WTC11 (cell line): ENCODE measurements at regions not wholly inside any gene's neighbourhood (a gene's known extent, or its start where the extent isn't known, plus 50 kb on each side); places are given as distances from the start of the nearest gene placed in this dataset.

Source experiments
- ATAC-seq: fragments of 200-7000 bp; cut with Tn5 transposase; 2 replicates; pipeline ENCODE4 v1.10.0; 2021; ENCODE audit warnings: mild to moderate bottlenecking, moderate library complexity
- CTCF ChIA-PET: fragments of 300-600 bp; sonication (Branson Sonifier 250); formaldehyde crosslinking; loops from one replicate; lab custom pipeline; 2021; ENCODE audit warnings: antibody characterized with exemption; lab: Charles Lee
- POLR2A ChIA-PET: fragments of 350-600 bp; sonication (Branson Sonifier 250); formaldehyde crosslinking; loops from one replicate; lab custom pipeline; 2021; ENCODE audit warnings: antibody characterized with exemption; lab: Charles Lee
- DNase-seq: peaks from one replicate; pipeline ENCODE4 v3.0.0; 2021; ENCODE audit warnings: low spot score
- H3K27ac Mint-ChIP-seq: 2 replicates; pipeline ENCODE4 v1.8.0; 2021; ENCODE audit warnings: mixed read lengths
- H3K27me3 Mint-ChIP-seq: 2 replicates; pipeline ENCODE4 v1.8.0; 2021; ENCODE audit warnings: low read depth, mild to moderate bottlenecking, moderate library complexity, mixed read lengths
- H3K36me3 Mint-ChIP-seq: 2 replicates; pipeline ENCODE4 v1.8.0; 2021; ENCODE audit warnings: mixed read lengths
- H3K4me1 Mint-ChIP-seq: 2 replicates; pipeline ENCODE4 v1.8.0; 2022; ENCODE audit warnings: mixed read lengths
- H3K4me3 Mint-ChIP-seq: 2 replicates; pipeline ENCODE4 v1.8.0; 2021; ENCODE audit warnings: mild to moderate bottlenecking, moderate library complexity, mixed read lengths
- H3K9me3 Mint-ChIP-seq: 2 replicates; pipeline ENCODE4 v1.8.0; 2021; ENCODE audit warnings: mixed read lengths
- CREM ChIP-seq: sonication (generic); formaldehyde crosslinking; IDR thresholded peaks from 2 replicates; pipeline ENCODE4 v1.8.1; 2022; ENCODE audit warnings: mild to moderate bottlenecking, missing genetic modification reagents, moderate library complexity
- ETV6 ChIP-seq: sonication (generic); formaldehyde crosslinking; IDR thresholded peaks from 2 replicates; pipeline ENCODE4 v1.8.1; 2022; ENCODE audit warnings: mild to moderate bottlenecking, missing genetic modification reagents
- FOXJ3 ChIP-seq: sonication (generic); formaldehyde crosslinking; IDR thresholded peaks from 2 replicates; pipeline ENCODE4 v1.9.0; 2021; ENCODE audit warnings: missing genetic modification reagents, mild to moderate bottlenecking, borderline replicate concordance
- FOXK1 ChIP-seq: sonication (generic); formaldehyde crosslinking; IDR thresholded peaks from 2 replicates; pipeline ENCODE4 v1.8.0; 2022; ENCODE audit warnings: mild to moderate bottlenecking, moderate library complexity, missing genetic modification reagents
- GABPB1 ChIP-seq: sonication (generic); formaldehyde crosslinking; IDR thresholded peaks from 2 replicates; pipeline ENCODE4 v1.8.1; 2023; ENCODE audit warnings: mild to moderate bottlenecking, missing genetic modification reagents
- HMGA2 ChIP-seq: fragments of 250-450 bp; sonication (Bioruptor Pico); IDR thresholded peaks from 2 replicates; pipeline ENCODE4 v1.4.0; 2021; ENCODE audit warnings: mild to moderate bottlenecking, moderate library complexity
- IRF1 ChIP-seq: sonication (generic); formaldehyde crosslinking; IDR thresholded peaks from 2 replicates; pipeline ENCODE4 v1.8.0; 2023; ENCODE audit warnings: missing genetic modification reagents
- IRF2 ChIP-seq: sonication (generic); formaldehyde crosslinking; IDR thresholded peaks from 2 replicates; pipeline ENCODE4 v1.8.0; 2022; ENCODE audit warnings: low read depth, missing genetic modification reagents, borderline replicate concordance
- MAX ChIP-seq: sonication (generic); formaldehyde crosslinking; IDR thresholded peaks from 2 replicates; pipeline ENCODE4 v1.8.0; 2022; ENCODE audit warnings: mild to moderate bottlenecking, missing genetic modification reagents
- NR1H2 ChIP-seq: sonication (generic); formaldehyde crosslinking; IDR thresholded peaks from 2 replicates; pipeline ENCODE4 v1.9.0; 2021; ENCODE audit warnings: mild to moderate bottlenecking, moderate library complexity, missing genetic modification reagents
- NR2C2 ChIP-seq: sonication (generic); formaldehyde crosslinking; IDR thresholded peaks from 2 replicates; pipeline ENCODE4 v1.8.0; 2022; ENCODE audit warnings: mild to moderate bottlenecking, missing genetic modification reagents
- PRDM15 ChIP-seq: sonication (generic); formaldehyde crosslinking; IDR thresholded peaks from 2 replicates; pipeline ENCODE4 v1.8.0; 2022; ENCODE audit warnings: missing genetic modification reagents
- TEAD4 ChIP-seq: sonication (generic); formaldehyde crosslinking; IDR thresholded peaks from 2 replicates; pipeline ENCODE4 v1.8.0; 2022; ENCODE audit warnings: mild to moderate bottlenecking, missing genetic modification reagents
- TP53 ChIP-seq: sonication (generic); formaldehyde crosslinking; IDR thresholded peaks from 2 replicates; pipeline ENCODE4 v1.8.1; 2023; ENCODE audit warnings: mild to moderate bottlenecking, missing genetic modification reagents
- ZNF425 ChIP-seq: fragments of 250-450 bp; sonication (Bioruptor Pico); conservative IDR thresholded peaks from 2 replicates; pipeline ENCODE4 v1.9.0; 2021; ENCODE audit warnings: mild to moderate bottlenecking
- TF ChIP-seq, protein P1 (sequence below): sonication (generic); formaldehyde crosslinking; IDR thresholded peaks from 2 replicates; pipeline ENCODE4 v1.8.1; 2023; ENCODE audit warnings: mild to moderate bottlenecking, missing genetic modification reagents, moderate library complexity
- TF ChIP-seq, protein P2 (sequence below): fragments of 250-450 bp; sonication (Bioruptor Pico); IDR thresholded peaks from 2 replicates; pipeline ENCODE4 v1.8.0; 2021; ENCODE audit warnings: mild to moderate bottlenecking
- TF ChIP-seq, protein P3 (sequence below): fragments of 200-600 bp; IDR thresholded peaks from 2 replicates; pipeline ENCODE4 v1.8.0; 2022; ENCODE audit warnings: antibody characterized with exemption
- TF ChIP-seq, protein P4 (sequence below): sonication (generic); formaldehyde crosslinking; IDR thresholded peaks from 2 replicates; pipeline ENCODE4 v1.8.1; 2022; ENCODE audit warnings: mild to moderate bottlenecking, missing genetic modification reagents, moderate library complexity, borderline replicate concordance

DNA sequence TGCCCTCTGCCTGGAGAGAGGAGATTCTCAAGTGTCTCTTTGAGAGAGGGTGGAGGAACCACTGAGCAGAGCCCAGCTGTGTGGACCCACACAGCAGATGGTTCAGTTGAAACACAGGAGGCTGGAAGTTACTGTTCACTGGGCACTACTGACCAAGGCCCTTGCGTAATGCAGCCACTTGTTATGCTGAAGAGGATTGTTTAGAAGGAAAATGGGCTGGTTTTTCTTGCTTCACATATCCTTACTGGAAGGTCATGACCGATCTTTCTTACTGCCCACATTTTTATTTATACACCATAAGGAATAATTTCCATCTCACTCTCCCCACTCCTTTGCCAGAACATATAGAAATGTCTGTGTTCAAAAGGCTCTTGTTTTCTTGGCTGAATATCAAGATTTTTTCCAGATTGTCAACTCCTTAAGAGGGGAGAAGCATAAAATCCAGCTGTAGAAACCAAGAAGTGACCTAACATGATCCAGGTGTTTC lies 375.1 kb upstream of the DDHD1 start (continued):
- TF ChIP-seq FOXK1 (CRISPR knock-in tag) (no peak), ZNF425 (CRISPR knock-in tag) (no peak), HMGA2 (CRISPR knock-in tag) (no peak), IRF2 (CRISPR knock-in tag) (no peak), TEAD4 (no peak), TP53 (no peak), IRF1 (CRISPR knock-in tag) (no peak)
- TF ChIP-seq, protein P1, sequence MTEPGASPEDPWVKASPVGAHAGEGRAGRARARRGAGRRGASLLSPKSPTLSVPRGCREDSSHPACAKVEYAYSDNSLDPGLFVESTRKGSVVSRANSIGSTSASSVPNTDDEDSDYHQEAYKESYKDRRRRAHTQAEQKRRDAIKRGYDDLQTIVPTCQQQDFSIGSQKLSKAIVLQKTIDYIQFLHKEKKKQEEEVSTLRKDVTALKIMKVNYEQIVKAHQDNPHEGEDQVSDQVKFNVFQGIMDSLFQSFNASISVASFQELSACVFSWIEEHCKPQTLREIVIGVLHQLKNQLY (CRISPR knock-in tag) = no peak
- TF ChIP-seq, all 79 proteins: peak for 0

DNA sequence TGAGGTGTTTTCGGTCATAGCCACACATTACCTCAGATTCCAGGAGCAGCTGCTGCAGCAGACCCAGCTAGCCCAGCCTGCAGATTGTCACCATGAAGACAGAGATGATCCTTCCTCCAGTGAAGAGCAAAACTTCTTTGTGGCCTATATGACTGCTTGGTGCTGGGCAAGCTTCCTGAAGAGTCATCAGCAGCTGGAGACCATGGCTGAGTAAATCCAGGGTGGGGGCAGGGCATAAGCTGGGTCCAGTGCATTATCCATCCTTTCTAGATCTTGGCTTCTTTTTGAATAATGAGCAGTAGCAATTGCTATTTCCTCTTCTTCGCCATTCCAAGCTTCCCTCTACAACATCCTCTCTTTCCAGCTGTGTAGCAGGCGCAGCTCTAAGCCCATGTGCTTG lies 373.1 kb upstream of the DDHD1 start:
- Mint-ChIP-seq H3K27me3 (no peaks in the 10 kb centered on the region), H3K4me1 (no peaks in the 10 kb centered on the region), H3K36me3 (peaks cover 4% of the 10 kb centered on the region; the same call in 1 of the 2 replicates), H3K9me3 (peaks cover 8% of the 10 kb centered on the region), H3K4me3 (no peak overlapping the region), H3K27ac (no peak overlapping the region)
- POLR2A ChIA-PET = no interaction called here
- ATAC-seq (no peak), DNase-seq (no peak)
- TF ChIP-seq NR2C2 (CRISPR knock-in tag) = no peak
- TF ChIP-seq CREM (CRISPR knock-in tag) = no peak
- TF ChIP-seq GABPB1 (CRISPR knock-in tag) = no peak
- TF ChIP-seq, protein P2, sequence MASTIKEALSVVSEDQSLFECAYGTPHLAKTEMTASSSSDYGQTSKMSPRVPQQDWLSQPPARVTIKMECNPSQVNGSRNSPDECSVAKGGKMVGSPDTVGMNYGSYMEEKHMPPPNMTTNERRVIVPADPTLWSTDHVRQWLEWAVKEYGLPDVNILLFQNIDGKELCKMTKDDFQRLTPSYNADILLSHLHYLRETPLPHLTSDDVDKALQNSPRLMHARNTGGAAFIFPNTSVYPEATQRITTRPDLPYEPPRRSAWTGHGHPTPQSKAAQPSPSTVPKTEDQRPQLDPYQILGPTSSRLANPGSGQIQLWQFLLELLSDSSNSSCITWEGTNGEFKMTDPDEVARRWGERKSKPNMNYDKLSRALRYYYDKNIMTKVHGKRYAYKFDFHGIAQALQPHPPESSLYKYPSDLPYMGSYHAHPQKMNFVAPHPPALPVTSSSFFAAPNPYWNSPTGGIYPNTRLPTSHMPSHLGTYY (CRISPR knock-in tag) = no peak
- TF ChIP-seq IRF1 (CRISPR knock-in tag) = no peak
- CTCF ChIA-PET = interaction anchor here (1.4 to 3.0 kb wide), 2 partner anchors 12 to 803 kb away, joined by 5 to 6 read pairs; no protein-coding TSS in a partner anchor

DNA sequence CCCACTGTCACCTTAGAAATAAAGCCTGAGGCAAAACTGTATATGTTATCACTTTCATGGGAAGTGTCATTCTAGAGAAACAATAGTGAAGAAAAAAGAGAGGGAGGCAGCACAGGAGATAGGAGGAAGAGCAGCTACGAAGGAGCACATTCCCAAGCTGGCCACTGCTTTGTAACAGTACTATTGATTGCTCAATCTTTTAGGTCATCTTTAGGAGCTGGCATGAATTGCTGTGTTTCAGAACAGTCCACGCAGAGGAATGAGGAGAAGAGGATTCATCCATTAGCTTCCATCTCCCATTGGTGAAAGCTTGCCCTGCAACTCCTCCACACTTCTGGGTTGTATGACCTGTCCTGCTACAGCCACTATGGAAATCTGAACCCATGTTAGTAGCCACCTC lies 372.5 kb upstream of the DDHD1 start:
- Mint-ChIP-seq H3K4me3 (no peak overlapping the region), H3K27ac (no peak overlapping the region), H3K36me3 (peaks cover 4% of the 10 kb centered on the region; the same call in 1 of the 2 replicates), H3K9me3 (peaks cover 8% of the 10 kb centered on the region), H3K27me3 (no peaks in the 10 kb centered on the region), H3K4me1 (no peaks in the 10 kb centered on the region)
- DNase-seq = no peak
- CTCF ChIA-PET = interaction anchor here (1.4 to 3.0 kb wide), 2 partner anchors 12 to 803 kb away, joined by 5 to 6 read pairs; no protein-coding TSS in a partner anchor
- no peak for ATAC-seq
- POLR2A ChIA-PET = no interaction called here
- TF ChIP-seq NR2C2 (CRISPR knock-in tag) (no peak), PRDM15 (CRISPR knock-in tag) (no peak), TEAD4 (no peak), ETV6 (CRISPR knock-in tag) (no peak), FOXJ3 (no peak), IRF1 (CRISPR knock-in tag) (no peak), MAX (CRISPR knock-in tag) (no peak), NR1H2 (CRISPR knock-in tag) (no peak)
- TF ChIP-seq, protein P3, sequence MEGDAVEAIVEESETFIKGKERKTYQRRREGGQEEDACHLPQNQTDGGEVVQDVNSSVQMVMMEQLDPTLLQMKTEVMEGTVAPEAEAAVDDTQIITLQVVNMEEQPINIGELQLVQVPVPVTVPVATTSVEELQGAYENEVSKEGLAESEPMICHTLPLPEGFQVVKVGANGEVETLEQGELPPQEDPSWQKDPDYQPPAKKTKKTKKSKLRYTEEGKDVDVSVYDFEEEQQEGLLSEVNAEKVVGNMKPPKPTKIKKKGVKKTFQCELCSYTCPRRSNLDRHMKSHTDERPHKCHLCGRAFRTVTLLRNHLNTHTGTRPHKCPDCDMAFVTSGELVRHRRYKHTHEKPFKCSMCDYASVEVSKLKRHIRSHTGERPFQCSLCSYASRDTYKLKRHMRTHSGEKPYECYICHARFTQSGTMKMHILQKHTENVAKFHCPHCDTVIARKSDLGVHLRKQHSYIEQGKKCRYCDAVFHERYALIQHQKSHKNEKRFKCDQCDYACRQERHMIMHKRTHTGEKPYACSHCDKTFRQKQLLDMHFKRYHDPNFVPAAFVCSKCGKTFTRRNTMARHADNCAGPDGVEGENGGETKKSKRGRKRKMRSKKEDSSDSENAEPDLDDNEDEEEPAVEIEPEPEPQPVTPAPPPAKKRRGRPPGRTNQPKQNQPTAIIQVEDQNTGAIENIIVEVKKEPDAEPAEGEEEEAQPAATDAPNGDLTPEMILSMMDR = no peak
- TF ChIP-seq, protein P4, sequence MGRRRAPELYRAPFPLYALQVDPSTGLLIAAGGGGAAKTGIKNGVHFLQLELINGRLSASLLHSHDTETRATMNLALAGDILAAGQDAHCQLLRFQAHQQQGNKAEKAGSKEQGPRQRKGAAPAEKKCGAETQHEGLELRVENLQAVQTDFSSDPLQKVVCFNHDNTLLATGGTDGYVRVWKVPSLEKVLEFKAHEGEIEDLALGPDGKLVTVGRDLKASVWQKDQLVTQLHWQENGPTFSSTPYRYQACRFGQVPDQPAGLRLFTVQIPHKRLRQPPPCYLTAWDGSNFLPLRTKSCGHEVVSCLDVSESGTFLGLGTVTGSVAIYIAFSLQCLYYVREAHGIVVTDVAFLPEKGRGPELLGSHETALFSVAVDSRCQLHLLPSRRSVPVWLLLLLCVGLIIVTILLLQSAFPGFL (CRISPR knock-in tag) = no peak
